ENCODE measurements at regions not wholly inside any gene's neighbourhood (a gene's known extent, or its start where the extent isn't known, plus 50 kb on each side); places are given as distances from the start of the nearest gene placed in this dataset.

DNA sequence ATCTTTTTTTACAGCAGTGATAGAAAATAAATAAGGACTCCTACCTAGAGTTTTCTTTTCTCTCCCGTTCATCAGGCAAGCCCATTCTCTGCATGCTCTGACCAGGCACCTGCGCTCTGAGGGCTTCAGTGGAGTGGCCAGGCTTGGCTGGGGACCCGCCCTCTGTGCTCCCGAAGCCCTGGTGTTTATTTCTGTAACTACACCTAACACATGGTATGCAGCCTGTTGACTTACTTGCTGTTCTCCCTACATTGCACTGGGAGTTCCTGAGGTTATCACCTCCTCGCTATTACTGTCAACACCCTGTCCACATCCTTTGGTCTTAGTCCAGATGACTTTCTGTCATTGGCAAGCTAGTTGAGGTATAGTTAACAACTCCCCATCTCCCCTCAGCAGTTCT, 317.7 kb downstream of the LPIN1 start:
- TF ChIP-seq, protein P1, sequence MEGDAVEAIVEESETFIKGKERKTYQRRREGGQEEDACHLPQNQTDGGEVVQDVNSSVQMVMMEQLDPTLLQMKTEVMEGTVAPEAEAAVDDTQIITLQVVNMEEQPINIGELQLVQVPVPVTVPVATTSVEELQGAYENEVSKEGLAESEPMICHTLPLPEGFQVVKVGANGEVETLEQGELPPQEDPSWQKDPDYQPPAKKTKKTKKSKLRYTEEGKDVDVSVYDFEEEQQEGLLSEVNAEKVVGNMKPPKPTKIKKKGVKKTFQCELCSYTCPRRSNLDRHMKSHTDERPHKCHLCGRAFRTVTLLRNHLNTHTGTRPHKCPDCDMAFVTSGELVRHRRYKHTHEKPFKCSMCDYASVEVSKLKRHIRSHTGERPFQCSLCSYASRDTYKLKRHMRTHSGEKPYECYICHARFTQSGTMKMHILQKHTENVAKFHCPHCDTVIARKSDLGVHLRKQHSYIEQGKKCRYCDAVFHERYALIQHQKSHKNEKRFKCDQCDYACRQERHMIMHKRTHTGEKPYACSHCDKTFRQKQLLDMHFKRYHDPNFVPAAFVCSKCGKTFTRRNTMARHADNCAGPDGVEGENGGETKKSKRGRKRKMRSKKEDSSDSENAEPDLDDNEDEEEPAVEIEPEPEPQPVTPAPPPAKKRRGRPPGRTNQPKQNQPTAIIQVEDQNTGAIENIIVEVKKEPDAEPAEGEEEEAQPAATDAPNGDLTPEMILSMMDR (optimal IDR thresholded peaks at IDR 0.05 in 1 of 3, IDR thresholded peaks at IDR 0.05 in 1 of 3, conservative IDR thresholded peaks at IDR 0.05 in 1 of 3; ENCODE audit: extremely low read depth in 1 of 3, insufficient read depth in 2 of 3, low read length in 3 of 3): no peak
- TF ChIP-seq EZH2 (IDR thresholded peaks at IDR 0.05; ENCODE audit: low read length): no peak
